Caco-2 (cell line): ENCODE measurements at regions not wholly inside any gene's neighbourhood (a gene's known extent, or its start where the extent isn't known, plus 50 kb on each side); places are given as distances from the start of the nearest gene placed in this dataset.

Experiments
- BruUV-seq: library from RNA; stranded (reverse); fragments of 400-500 nt; replicated peaks from 2 replicates; lab custom pipeline; 2021; lab: Mats Ljungman, UMichigan
- CTCF ChIA-PET: fragments of 300-600 bp; sonication (Branson Sonifier 250); formaldehyde crosslinking; loops from one replicate; lab custom pipeline; 2022; ENCODE audit warnings: antibody characterized with exemption; lab: Charles Lee
- POLR2A ChIA-PET: fragments of 300-600 bp; sonication (Branson Sonifier 250); formaldehyde crosslinking; loops from one replicate; lab custom pipeline; 2022; ENCODE audit warnings: antibody characterized with exemption; lab: Charles Lee
- DNase-seq, 2 experiments: peaks; one replicate each; pipeline versions ENCODE4 v3.0.0 to v3.0.0-alpha.2; 2020 to 2022
- H3K27me3 ChIP-seq: replicated peaks from 2 replicates; pipeline ENCODE4 v1.6.0; 2011; ENCODE audit warnings: low read length; ENCODE audit not compliant: control insufficient read depth, insufficient read depth
- H3K36me3 ChIP-seq: 2 replicates; pipeline ENCODE4 v1.5.1; 2011; ENCODE audit warnings: low read length; ENCODE audit not compliant: control insufficient read depth, insufficient read depth
- H3K4me1 ChIP-seq: fragments of 250-450 bp; sonication (Bioruptor Pico); 2 replicates; pipeline ENCODE4 v1.5.1; 2020; ENCODE audit warnings: mild to moderate bottlenecking
- H3K4me3 ChIP-seq: 2 replicates; pipeline ENCODE4 v1.5.1; 2011; ENCODE audit warnings: low read depth, mild to moderate bottlenecking, control low read depth, low read length
- H3K9me3 ChIP-seq: fragments of 250-450 bp; sonication (Bioruptor Pico); 2 replicates; pipeline ENCODE4 v1.5.1; 2020; ENCODE audit warnings: mild to moderate bottlenecking, moderate library complexity
- H3K27ac Mint-ChIP-seq: one replicate; pipeline ENCODE4 v1.8.0; 2022; ENCODE audit warnings: mixed read lengths; ENCODE audit not compliant: unreplicated experiment
- H3K27me3 Mint-ChIP-seq: one replicate; pipeline ENCODE4 v1.8.0; 2022; ENCODE audit warnings: mixed read lengths; ENCODE audit not compliant: insufficient read depth, unreplicated experiment
- H3K36me3 Mint-ChIP-seq: one replicate; pipeline ENCODE4 v1.8.0; 2022; ENCODE audit warnings: mild to moderate bottlenecking, mixed read lengths; ENCODE audit not compliant: insufficient read depth, unreplicated experiment
- H3K4me1 Mint-ChIP-seq: one replicate; pipeline ENCODE4 v1.8.0; 2022; ENCODE audit warnings: low read depth, mixed read lengths; ENCODE audit not compliant: unreplicated experiment
- H3K4me3 Mint-ChIP-seq: one replicate; pipeline ENCODE4 v1.8.0; 2022; ENCODE audit warnings: mild to moderate bottlenecking, moderate library complexity, mixed read lengths; ENCODE audit not compliant: unreplicated experiment
- H3K9me3 Mint-ChIP-seq: one replicate; pipeline ENCODE4 v1.8.0; 2022; ENCODE audit warnings: mixed read lengths; ENCODE audit not compliant: unreplicated experiment
- intact Hi-C: fragments of 100-400 bp; cut with micrococcal nuclease; formaldehyde crosslinking; loops from one replicate; pipeline ENCODE4 v1.10.0; 2022; ENCODE audit not compliant: unreplicated experiment
- TF ChIP-seq, protein P1 (sequence below), 2 experiments: fragments of 200-600 bp in 1 of 2; IDR thresholded peaks; 1 replicate in 1 of 2; 2 replicates in 1 of 2; pipeline versions ENCODE4 v1.5.1 to v1.8.0; 2011 to 2022; ENCODE audit warnings: antibody characterized with exemption in 1 of 2, control low read depth in 1 of 2, inconsistent platforms in 1 of 2, low read depth in 1 of 2, low read length in 1 of 2, mild to moderate bottlenecking in 1 of 2, moderate library complexity in 1 of 2; ENCODE audit not compliant: insufficient read depth in 1 of 2, severe bottlenecking in 1 of 2, unreplicated experiment in 1 of 2

DNA sequence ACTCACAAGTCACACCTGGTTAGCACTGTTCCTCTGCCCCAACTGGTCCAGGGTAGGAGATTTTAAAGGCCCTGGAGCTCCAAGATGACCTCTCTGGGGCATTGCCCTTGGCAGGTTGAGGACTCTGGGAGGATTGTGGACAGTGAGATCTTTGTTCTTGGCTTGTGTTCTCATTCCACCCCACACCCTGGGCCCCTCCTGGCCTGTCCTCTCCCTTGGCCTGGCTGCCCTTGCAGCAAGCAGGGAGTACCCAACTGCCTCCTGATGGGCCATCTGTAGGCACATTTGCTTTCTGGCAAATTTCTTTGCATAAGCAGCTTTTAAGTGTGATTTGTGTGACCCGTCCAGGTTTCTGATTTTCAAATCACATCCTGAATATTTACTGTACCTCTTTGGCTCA is 239.6 kb downstream of the UTP18 start:
- H3K4me1 ChIP-seq, result no peaks in the 10 kb centered on the region
- no TSS peak for BruUV-seq
- TF ChIP-seq, protein P1, sequence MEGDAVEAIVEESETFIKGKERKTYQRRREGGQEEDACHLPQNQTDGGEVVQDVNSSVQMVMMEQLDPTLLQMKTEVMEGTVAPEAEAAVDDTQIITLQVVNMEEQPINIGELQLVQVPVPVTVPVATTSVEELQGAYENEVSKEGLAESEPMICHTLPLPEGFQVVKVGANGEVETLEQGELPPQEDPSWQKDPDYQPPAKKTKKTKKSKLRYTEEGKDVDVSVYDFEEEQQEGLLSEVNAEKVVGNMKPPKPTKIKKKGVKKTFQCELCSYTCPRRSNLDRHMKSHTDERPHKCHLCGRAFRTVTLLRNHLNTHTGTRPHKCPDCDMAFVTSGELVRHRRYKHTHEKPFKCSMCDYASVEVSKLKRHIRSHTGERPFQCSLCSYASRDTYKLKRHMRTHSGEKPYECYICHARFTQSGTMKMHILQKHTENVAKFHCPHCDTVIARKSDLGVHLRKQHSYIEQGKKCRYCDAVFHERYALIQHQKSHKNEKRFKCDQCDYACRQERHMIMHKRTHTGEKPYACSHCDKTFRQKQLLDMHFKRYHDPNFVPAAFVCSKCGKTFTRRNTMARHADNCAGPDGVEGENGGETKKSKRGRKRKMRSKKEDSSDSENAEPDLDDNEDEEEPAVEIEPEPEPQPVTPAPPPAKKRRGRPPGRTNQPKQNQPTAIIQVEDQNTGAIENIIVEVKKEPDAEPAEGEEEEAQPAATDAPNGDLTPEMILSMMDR (IDR thresholded peaks at IDR 0.05; ENCODE audit: insufficient read depth in 1 of 2, low read depth in 1 of 2, low read length in 1 of 2, severe bottlenecking in 1 of 2, unreplicated experiment in 1 of 2), result no peak
- H3K27me3 ChIP-seq, result peaks cover 1% of the 10 kb centered on the region; the same call in 1 of the 2 replicates
- Mint-ChIP-seq H3K36me3 (no peaks in the 10 kb centered on the region), H3K4me1 (no peaks in the 10 kb centered on the region), H3K9me3 (no peaks in the 10 kb centered on the region), H3K27ac (no peak overlapping the region), H3K4me3 (no peak overlapping the region), H3K27me3 (peaks cover 15% of the 10 kb centered on the region)
- POLR2A ChIA-PET, result no interaction called here
- H3K9me3 ChIP-seq, result no peaks in the 10 kb centered on the region
- H3K4me3 ChIP-seq, result no peak overlapping the region
- CTCF ChIA-PET, result no interaction called here
- DNase-seq, result no peak
- intact Hi-C loops, result no loop called here
- no peaks in the 10 kb centered on the region for H3K36me3 ChIP-seq

DNA sequence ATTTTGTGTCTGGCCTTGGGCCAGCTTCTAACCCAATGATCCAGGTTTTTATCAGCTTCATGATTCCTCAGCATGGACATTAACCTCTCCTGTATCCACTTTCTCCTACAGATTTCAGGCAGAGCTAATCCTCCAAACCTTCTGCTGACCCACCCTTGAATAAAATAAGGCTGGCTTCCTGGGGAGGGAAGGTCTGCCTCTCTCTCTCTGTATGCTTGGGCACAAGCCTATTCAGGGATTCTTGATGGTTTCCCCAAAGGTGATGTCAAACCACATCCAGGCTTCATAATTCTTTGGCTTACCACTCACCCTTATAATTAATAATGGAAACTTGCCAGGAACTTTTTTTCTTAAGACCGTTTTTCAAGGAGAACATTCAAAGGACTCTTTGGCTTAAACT is 240.1 kb downstream of the UTP18 start:
- Histone ChIP-seq H3K4me1 (no peaks in the 10 kb centered on the region), H3K27me3 (peaks cover 1% of the 10 kb centered on the region; the same call in 1 of the 2 replicates), H3K4me3 (no peak overlapping the region), H3K36me3 (no peaks in the 10 kb centered on the region), H3K9me3 (no peaks in the 10 kb centered on the region)
- H3K27me3 Mint-ChIP-seq, result peaks cover 16% of the 10 kb centered on the region
- H3K9me3 Mint-ChIP-seq, result no peaks in the 10 kb centered on the region
- TF ChIP-seq, protein P1 (IDR thresholded peaks at IDR 0.05; ENCODE audit: insufficient read depth in 1 of 2, low read depth in 1 of 2, low read length in 1 of 2, severe bottlenecking in 1 of 2, unreplicated experiment in 1 of 2), result no peak
- intact Hi-C loops, result no loop called here
- no TSS peak for BruUV-seq
- no peak overlapping the region for H3K27ac Mint-ChIP-seq
- POLR2A ChIA-PET, result no interaction called here
- CTCF ChIA-PET, result no interaction called here
- DNase-seq, result no peak
- H3K4me3 Mint-ChIP-seq, result no peak overlapping the region
- H3K36me3 Mint-ChIP-seq, result no peaks in the 10 kb centered on the region
- H3K4me1 Mint-ChIP-seq, result no peaks in the 10 kb centered on the region

- CTCF ChIA-PET, result no interaction called here
Measured at GRCh38 chr17:51505450-51505849, 245.1 kb downstream of the UTP18 start.

More at GRCh38 chr17:51505450-51505849, 245.1 kb downstream of the UTP18 start:
- H3K4me3 Mint-ChIP-seq, result no peak overlapping the region
- H3K36me3 ChIP-seq, result no peaks in the 10 kb centered on the region
- no TSS peak for BruUV-seq
- TF ChIP-seq, protein P1 (IDR thresholded peaks at IDR 0.05; ENCODE audit: insufficient read depth in 1 of 2, low read depth in 1 of 2, low read length in 1 of 2, severe bottlenecking in 1 of 2, unreplicated experiment in 1 of 2), result no peak
- peaks cover 26% of the 10 kb centered on the region for H3K27me3 Mint-ChIP-seq
- H3K4me3 ChIP-seq, result no peak overlapping the region
- DNase-seq, result no peak
- no peaks in the 10 kb centered on the region for H3K4me1 ChIP-seq
- H3K9me3 ChIP-seq, result no peaks in the 10 kb centered on the region
- POLR2A ChIA-PET, result no interaction called here
- H3K27ac Mint-ChIP-seq, result no peak overlapping the region
- no peaks in the 10 kb centered on the region for H3K4me1 Mint-ChIP-seq
- intact Hi-C loops, result no loop called here
- H3K27me3 ChIP-seq, result peaks cover 1% of the 10 kb centered on the region; the same call in 1 of the 2 replicates
- H3K36me3 Mint-ChIP-seq, result no peaks in the 10 kb centered on the region
- no peaks in the 10 kb centered on the region for H3K9me3 Mint-ChIP-seq
